Mesothelial cell of epicardium (in vitro differentiated cells): ENCODE measurements at regions not wholly inside any gene's neighbourhood (a gene's known extent, or its start where the extent isn't known, plus 50 kb on each side); places are given as distances from the start of the nearest gene placed in this dataset.
"Not testable (repeated sequence)": the region's sequence is repeated elsewhere in the genome, so short reads cannot be mapped to it uniquely, and the experiment has no call there.

Experiments
- DNase-seq, 2 experiments: peaks; one replicate each; pipeline ENCODE4 v3.0.0; 2021; ENCODE audit warnings: low spot score in 2 of 2; ENCODE audit not compliant: unreplicated experiment in 2 of 2
- H3K27ac Mint-ChIP-seq: 2 replicates; pipeline ENCODE4 v1.8.0; 2021; ENCODE audit warnings: mixed read lengths
- H3K27me3 Mint-ChIP-seq: 2 replicates; pipeline ENCODE4 v1.8.0; 2021; ENCODE audit warnings: low read depth, mixed read lengths
- H3K36me3 Mint-ChIP-seq: 2 replicates; pipeline ENCODE4 v1.8.0; 2021; ENCODE audit warnings: mixed read lengths
- H3K4me1 Mint-ChIP-seq: 2 replicates; pipeline ENCODE4 v1.8.0; 2021; ENCODE audit warnings: mixed read lengths
- H3K4me3 Mint-ChIP-seq: 2 replicates; pipeline ENCODE4 v1.8.0; 2021; ENCODE audit warnings: mild to moderate bottlenecking, moderate library complexity, mixed read lengths
- H3K9me3 Mint-ChIP-seq: 2 replicates; pipeline ENCODE4 v1.8.0; 2021; ENCODE audit warnings: mixed read lengths
- CTCF ChIP-seq: fragments of 200-600 bp; sonication (generic); IDR thresholded peaks from one replicate; pipeline ENCODE4 v1.5.0; 2021; ENCODE audit warnings: antibody characterized with exemption; ENCODE audit not compliant: unreplicated experiment

GRCh38 chr5:19285286-19285685, 702.7 kb downstream of the CDH18 start:
- H3K27ac Mint-ChIP-seq = no peak overlapping the region
- no peaks in the 10 kb centered on the region for H3K27me3 Mint-ChIP-seq
- no peak for TF ChIP-seq CTCF
- no peak overlapping the region for H3K4me3 Mint-ChIP-seq
- DNase-seq = no peak
- no peaks in the 10 kb centered on the region for H3K4me1 Mint-ChIP-seq
- peaks cover 1% of the 10 kb centered on the region for H3K36me3 Mint-ChIP-seq
- H3K9me3 Mint-ChIP-seq = peaks cover 10% of the 10 kb centered on the region

GRCh38 chr5:19287548-19288277, 700.3 kb downstream of the CDH18 start:
- not testable (repeated sequence) for H3K36me3 Mint-ChIP-seq, H3K27ac Mint-ChIP-seq, DNase-seq, H3K4me3 Mint-ChIP-seq, H3K9me3 Mint-ChIP-seq, H3K27me3 Mint-ChIP-seq, H3K4me1 Mint-ChIP-seq

GRCh38 chr5:19288311-19288710, 699.7 kb downstream of the CDH18 start:
- not testable (repeated sequence) for H3K4me3 Mint-ChIP-seq, H3K27ac Mint-ChIP-seq, DNase-seq, H3K27me3 Mint-ChIP-seq, H3K36me3 Mint-ChIP-seq, H3K4me1 Mint-ChIP-seq, H3K9me3 Mint-ChIP-seq

- TF ChIP-seq CTCF = no peak
- no peaks in the 10 kb centered on the region for H3K27me3 Mint-ChIP-seq
- H3K27ac Mint-ChIP-seq = no peak overlapping the region
- DNase-seq = no peak
- no peak overlapping the region for H3K4me3 Mint-ChIP-seq
- no peaks in the 10 kb centered on the region for H3K4me1 Mint-ChIP-seq
- no peaks in the 10 kb centered on the region for H3K36me3 Mint-ChIP-seq
- H3K9me3 Mint-ChIP-seq = peaks cover 14% of the 10 kb centered on the region
These were observed 690.1 kb downstream of the CDH18 start for GRCh38 chr5:19297934-19298333.

GRCh38 chr5:19301271-19301670, 686.7 kb downstream of the CDH18 start:
- Mint-ChIP-seq H3K4me3 (no peak overlapping the region), H3K36me3 (no peaks in the 10 kb centered on the region), H3K27me3 (no peaks in the 10 kb centered on the region), H3K27ac (no peak overlapping the region), H3K4me1 (no peaks in the 10 kb centered on the region), H3K9me3 (peaks cover 13% of the 10 kb centered on the region)
- no peak for TF ChIP-seq CTCF
- no peak for DNase-seq

GRCh38 chr5:19314840-19315239, 673.2 kb downstream of the CDH18 start:
- Mint-ChIP-seq H3K27me3 (no peaks in the 10 kb centered on the region), H3K4me1 (peaks cover 3% of the 10 kb centered on the region), H3K9me3 (peaks cover 23% of the 10 kb centered on the region), H3K27ac (no peak overlapping the region), H3K36me3 (no peaks in the 10 kb centered on the region), H3K4me3 (no peak overlapping the region)
- no peak for TF ChIP-seq CTCF
- DNase-seq = no peak

GRCh38 chr5:19319252-19319651, 668.7 kb downstream of the CDH18 start:
- peaks cover 30% of the 10 kb centered on the region for H3K4me1 Mint-ChIP-seq
- no peak overlapping the region for H3K27ac Mint-ChIP-seq
- DNase-seq = no peak
- H3K36me3 Mint-ChIP-seq = no peaks in the 10 kb centered on the region
- no peak for TF ChIP-seq CTCF
- H3K9me3 Mint-ChIP-seq = peaks cover 9% of the 10 kb centered on the region
- H3K4me3 Mint-ChIP-seq = no peak overlapping the region
- H3K27me3 Mint-ChIP-seq = no peaks in the 10 kb centered on the region
